Activated B cell treated with CpG ODN at 0.5 μM for 24 hours (primary cell): ENCODE measurements at regions not wholly inside any gene's neighbourhood (a gene's known extent, or its start where the extent isn't known, plus 50 kb on each side); places are given as distances from the start of the nearest gene placed in this dataset.

Source experiments
- ATAC-seq: fragments of 200-7000 bp; cut with Tn5 transposase; one replicate; pipeline ENCODE4 v1.10.0; 2021; ENCODE audit warnings: low read depth, mild to moderate bottlenecking, moderate library complexity
- CTCF ChIA-PET: fragments of 350-600 bp; sonication (Branson Sonifier 250); formaldehyde crosslinking; loops from one replicate; lab custom pipeline; 2021; ENCODE audit warnings: antibody characterized with exemption; lab: Charles Lee
- POLR2A ChIA-PET: fragments of 350-600 bp; sonication (Branson Sonifier 250); formaldehyde crosslinking; loops from one replicate; lab custom pipeline; 2021; ENCODE audit warnings: antibody characterized with exemption; lab: Charles Lee
- DNase-seq: peaks from one replicate; pipeline ENCODE4 v3.0.0; 2022
- H3K27ac Mint-ChIP-seq: one replicate; pipeline ENCODE4 v1.8.0; 2020; ENCODE audit warnings: mixed read lengths
- H3K27me3 Mint-ChIP-seq: one replicate; pipeline ENCODE4 v1.8.0; 2021; ENCODE audit warnings: mixed read lengths
- H3K36me3 Mint-ChIP-seq: one replicate; pipeline ENCODE4 v1.8.0; 2021; ENCODE audit warnings: low read depth, mixed read lengths
- H3K4me1 Mint-ChIP-seq: one replicate; pipeline ENCODE4 v1.8.0; 2021; ENCODE audit warnings: mixed read lengths
- H3K4me3 Mint-ChIP-seq: one replicate; pipeline ENCODE4 v1.8.0; 2020; ENCODE audit warnings: mild to moderate bottlenecking, mixed read lengths
- H3K9me3 Mint-ChIP-seq: one replicate; pipeline ENCODE4 v1.8.0; 2020; ENCODE audit warnings: mixed read lengths
- intact Hi-C: fragments of 100-400 bp; cut with micrococcal nuclease; formaldehyde crosslinking; loops from one replicate; pipeline ENCODE4 v1.15.1; 2024
- TF ChIP-seq, protein P1 (sequence below): fragments of 200-600 bp; IDR thresholded peaks from one replicate; pipeline ENCODE4 v1.8.0; 2022; ENCODE audit warnings: antibody characterized with exemption, mild to moderate bottlenecking

DNA sequence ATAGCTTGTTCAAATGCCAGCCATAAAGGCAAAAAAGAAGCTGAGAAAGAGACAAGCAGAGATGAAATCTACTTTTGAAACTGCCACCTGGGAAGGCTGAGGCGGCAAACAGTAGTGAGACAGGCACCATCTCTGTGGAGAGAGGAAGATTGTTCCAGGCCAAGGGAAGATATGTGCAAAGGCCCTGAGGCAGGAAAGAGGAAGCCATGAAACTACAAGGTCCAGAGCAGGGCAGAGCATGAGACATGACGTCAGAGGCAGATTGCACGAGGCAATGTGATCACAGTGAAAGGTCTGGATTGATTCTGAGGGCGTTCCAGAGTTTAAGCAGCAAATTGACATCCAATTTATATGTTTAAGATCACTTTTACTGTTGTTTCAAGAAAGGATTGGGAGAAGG, 226.1 kb downstream of the QDPR start:
- Mint-ChIP-seq H3K4me1 (no peaks in the 10 kb centered on the region), H3K4me3 (no peak overlapping the region), H3K27ac (no peak overlapping the region), H3K27me3 (no peaks in the 10 kb centered on the region), H3K36me3 (no peaks in the 10 kb centered on the region), H3K9me3 (no peaks in the 10 kb centered on the region)
- ATAC-seq (no peak), DNase-seq (no peak)
- ChIA-PET CTCF (no interaction called here), POLR2A (no interaction called here)
- intact Hi-C loops, result no loop called here
- TF ChIP-seq, protein P1, sequence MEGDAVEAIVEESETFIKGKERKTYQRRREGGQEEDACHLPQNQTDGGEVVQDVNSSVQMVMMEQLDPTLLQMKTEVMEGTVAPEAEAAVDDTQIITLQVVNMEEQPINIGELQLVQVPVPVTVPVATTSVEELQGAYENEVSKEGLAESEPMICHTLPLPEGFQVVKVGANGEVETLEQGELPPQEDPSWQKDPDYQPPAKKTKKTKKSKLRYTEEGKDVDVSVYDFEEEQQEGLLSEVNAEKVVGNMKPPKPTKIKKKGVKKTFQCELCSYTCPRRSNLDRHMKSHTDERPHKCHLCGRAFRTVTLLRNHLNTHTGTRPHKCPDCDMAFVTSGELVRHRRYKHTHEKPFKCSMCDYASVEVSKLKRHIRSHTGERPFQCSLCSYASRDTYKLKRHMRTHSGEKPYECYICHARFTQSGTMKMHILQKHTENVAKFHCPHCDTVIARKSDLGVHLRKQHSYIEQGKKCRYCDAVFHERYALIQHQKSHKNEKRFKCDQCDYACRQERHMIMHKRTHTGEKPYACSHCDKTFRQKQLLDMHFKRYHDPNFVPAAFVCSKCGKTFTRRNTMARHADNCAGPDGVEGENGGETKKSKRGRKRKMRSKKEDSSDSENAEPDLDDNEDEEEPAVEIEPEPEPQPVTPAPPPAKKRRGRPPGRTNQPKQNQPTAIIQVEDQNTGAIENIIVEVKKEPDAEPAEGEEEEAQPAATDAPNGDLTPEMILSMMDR, result no peak

GRCh38 chr4:17284323-17285175, 227.3 kb downstream of the QDPR start:
- ChIA-PET POLR2A (no interaction called here), CTCF (no interaction called here)
- intact Hi-C loops, result no loop called here
- Mint-ChIP-seq H3K27me3 (no peaks in the 10 kb centered on the region), H3K4me1 (no peaks in the 10 kb centered on the region), H3K36me3 (no peaks in the 10 kb centered on the region), H3K27ac (no peak overlapping the region), H3K4me3 (no peak overlapping the region), H3K9me3 (no peaks in the 10 kb centered on the region)
- no peak for DNase-seq
- TF ChIP-seq, protein P1, result no peak
- no peak for ATAC-seq

- ChIA-PET CTCF (no interaction called here), POLR2A (no interaction called here)
- intact Hi-C loops, result no loop called here
- TF ChIP-seq, protein P1, result no peak
- no peak overlapping the region for H3K4me3 Mint-ChIP-seq
- no peaks in the 10 kb centered on the region for H3K36me3 Mint-ChIP-seq
- ATAC-seq (no peak), DNase-seq (no peak)
- H3K27me3 Mint-ChIP-seq, result no peaks in the 10 kb centered on the region
- H3K4me1 Mint-ChIP-seq, result no peaks in the 10 kb centered on the region
- no peak overlapping the region for H3K27ac Mint-ChIP-seq
- H3K9me3 Mint-ChIP-seq, result no peaks in the 10 kb centered on the region
These were observed 228.1 kb downstream of the QDPR start for GRCh38 chr4:17283832-17284231.

- H3K4me3 Mint-ChIP-seq, result no peak overlapping the region
- no peaks in the 10 kb centered on the region for H3K4me1 Mint-ChIP-seq
- intact Hi-C loops, result no loop called here
- POLR2A ChIA-PET, result no interaction called here
- no peaks in the 10 kb centered on the region for H3K36me3 Mint-ChIP-seq
- no peaks in the 10 kb centered on the region for H3K9me3 Mint-ChIP-seq
- H3K27me3 Mint-ChIP-seq, result no peaks in the 10 kb centered on the region
- CTCF ChIA-PET, result no interaction called here
- H3K27ac Mint-ChIP-seq, result no peak overlapping the region
- DNase-seq (no peak), ATAC-seq (no peak)
- TF ChIP-seq, protein P1, result no peak
These were observed 228.6 kb downstream of the QDPR start for GRCh38 chr4:17283251-17283650.

DNA sequence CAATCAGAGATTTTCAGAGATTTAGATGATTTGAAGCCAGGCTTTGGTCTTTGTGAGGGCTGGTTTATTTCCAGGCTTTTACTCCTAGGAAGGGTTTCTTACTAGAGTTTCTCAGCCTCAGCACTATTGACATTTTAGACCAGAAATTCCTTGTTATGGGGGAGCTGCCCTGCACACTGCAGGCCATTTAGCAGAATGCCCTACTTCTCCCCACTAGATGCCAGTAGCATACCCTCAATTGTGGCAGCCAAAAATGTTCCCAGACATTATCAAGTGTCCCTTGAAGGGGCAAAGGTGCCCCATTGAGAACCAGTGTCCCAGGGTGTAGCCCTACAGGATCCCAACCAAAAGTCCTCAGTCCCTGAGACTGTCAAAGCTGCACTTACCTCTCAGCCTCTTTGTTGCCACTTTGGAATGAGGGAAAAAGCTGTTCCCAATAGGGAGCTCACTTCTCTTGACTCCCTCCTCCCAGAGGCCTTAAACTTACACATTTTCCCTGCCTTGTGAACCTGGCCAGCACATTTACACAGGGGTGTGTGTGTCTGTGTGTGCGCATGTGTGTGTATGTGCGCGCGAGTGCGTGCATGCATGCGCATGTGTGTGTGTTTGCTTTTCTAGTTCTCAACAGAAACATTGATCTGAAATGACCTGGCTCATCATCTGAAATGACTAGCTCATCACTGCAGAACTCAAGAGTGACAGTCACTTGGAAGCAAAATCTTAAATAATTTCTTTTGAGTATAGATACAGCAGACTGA, 231.4 kb downstream of the QDPR start:
- Mint-ChIP-seq H3K4me3 (no peak overlapping the region), H3K36me3 (no peaks in the 10 kb centered on the region), H3K27ac (no peak overlapping the region), H3K9me3 (no peaks in the 10 kb centered on the region), H3K4me1 (no peaks in the 10 kb centered on the region), H3K27me3 (no peaks in the 10 kb centered on the region)
- TF ChIP-seq, protein P1, result no peak
- ChIA-PET POLR2A (no interaction called here), CTCF (no interaction called here)
- intact Hi-C loops, result no loop called here
- DNase-seq (no peak), ATAC-seq (no peak)
